GM19452 (cell line): ENCODE measurements at regions not wholly inside any gene's neighbourhood (a gene's known extent, or its start where the extent isn't known, plus 50 kb on each side); places are given as distances from the start of the nearest gene placed in this dataset.

Experiments
- ATAC-seq: cut with Tn5 transposase; IDR thresholded peaks from one replicate; pipeline ENCODE4 v1.9.1; 2021; ENCODE audit not compliant: unreplicated experiment

- ATAC-seq, result no peak
These were observed 328.1 kb downstream of the SMAD2 start for GRCh38 chr18:47602273-47602897.

- no peak for ATAC-seq
These were observed 328.7 kb downstream of the SMAD2 start for GRCh38 chr18:47601581-47602272.

- ATAC-seq, result no peak
These were observed 334.5 kb downstream of the SMAD2 start for GRCh38 chr18:47595831-47596501.

DNA sequence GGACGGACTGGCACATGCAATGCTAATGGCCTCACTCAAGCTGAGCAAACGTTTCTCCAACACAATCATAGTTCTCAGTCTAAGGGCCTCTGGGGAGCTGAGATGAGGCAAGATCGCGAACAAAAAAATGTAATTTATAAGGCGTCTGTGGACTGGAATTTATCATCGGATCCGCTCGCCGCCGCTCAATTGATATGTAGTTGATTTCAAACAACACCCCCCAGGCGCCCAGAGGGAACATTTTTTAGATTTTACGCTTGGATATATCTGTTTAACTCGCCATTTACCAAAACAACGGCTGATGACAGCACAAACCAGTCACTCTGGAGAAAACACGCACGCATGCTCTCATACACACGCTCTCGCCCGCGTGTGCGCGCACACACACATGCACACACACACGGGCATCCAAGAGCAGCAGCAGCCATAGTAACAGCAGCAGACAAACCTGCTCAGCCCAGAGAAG, 335.8 kb downstream of the SMAD2 start:
- ATAC-seq, result no peak

- no peak for ATAC-seq
These were observed 336.6 kb downstream of the SMAD2 start for GRCh38 chr18:47593744-47594472.

DNA sequence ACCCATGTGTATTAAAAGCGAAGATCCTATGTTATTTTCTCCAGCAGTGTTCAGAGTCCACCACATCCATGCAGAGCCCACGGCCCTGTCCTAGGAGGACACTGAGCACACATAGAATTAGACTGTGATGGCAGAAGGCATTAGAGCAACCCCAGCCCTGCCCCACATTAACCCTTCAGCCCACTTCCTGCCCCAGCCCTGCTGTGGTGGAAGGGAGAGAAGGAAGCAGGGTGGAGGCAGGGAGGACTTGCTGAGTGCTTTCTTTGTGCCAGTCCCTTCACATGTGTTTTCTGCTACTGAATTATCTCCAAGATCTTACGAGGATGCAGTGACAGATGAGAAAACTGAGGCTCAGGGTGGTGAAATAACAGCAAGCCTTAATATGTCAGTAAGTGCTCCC, 339.0 kb downstream of the SMAD2 start:
- ATAC-seq, result no peak

DNA sequence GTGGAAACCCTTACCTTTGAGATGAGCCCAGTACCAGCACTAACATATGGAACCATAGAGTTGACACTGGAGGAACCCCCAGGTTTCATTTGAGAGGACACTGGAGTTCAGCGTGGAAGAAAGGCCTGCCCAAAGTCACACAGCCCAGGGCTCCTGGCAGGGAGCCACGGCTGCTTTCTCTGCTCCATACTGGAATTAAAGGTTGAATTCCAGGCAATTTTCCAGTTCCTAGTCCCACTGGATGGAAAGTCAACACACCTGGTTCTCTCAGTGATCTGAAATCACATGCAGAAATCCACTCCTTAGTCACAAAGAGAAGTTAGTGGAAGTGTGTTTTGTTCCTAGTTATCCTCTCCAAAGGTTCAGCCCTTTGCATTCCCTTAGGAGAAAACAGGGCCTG, 336.1 kb upstream of the SKOR2 start:
- ATAC-seq, result no peak

GRCh38 chr18:47586418-47587070, 335.1 kb upstream of the SKOR2 start:
- ATAC-seq, result no peak

- no peak for ATAC-seq
These were observed 334.5 kb upstream of the SKOR2 start for GRCh38 chr18:47585914-47586313.

GRCh38 chr18:47585136-47585535, 333.7 kb upstream of the SKOR2 start:
- no peak for ATAC-seq

DNA sequence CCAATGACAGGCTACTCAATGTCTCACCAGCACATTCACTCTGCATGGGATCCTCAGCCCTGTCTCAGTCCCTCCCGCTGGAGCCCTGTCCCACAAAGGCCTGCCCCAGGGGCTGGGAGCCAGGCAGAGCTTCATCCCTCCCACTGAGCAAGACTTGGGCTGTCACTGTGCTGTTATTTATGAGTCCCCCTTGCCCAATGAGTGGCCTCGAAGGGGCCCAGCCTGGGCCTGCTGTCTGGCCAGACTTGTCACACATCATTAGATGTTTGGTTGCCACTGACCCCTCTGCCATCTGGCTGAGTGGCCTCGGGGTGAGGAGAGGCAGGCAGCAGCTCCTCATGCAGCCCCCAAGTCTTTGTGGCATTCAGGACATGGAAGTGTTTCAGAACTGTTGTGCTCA, 330.6 kb upstream of the SKOR2 start:
- no peak for ATAC-seq

DNA sequence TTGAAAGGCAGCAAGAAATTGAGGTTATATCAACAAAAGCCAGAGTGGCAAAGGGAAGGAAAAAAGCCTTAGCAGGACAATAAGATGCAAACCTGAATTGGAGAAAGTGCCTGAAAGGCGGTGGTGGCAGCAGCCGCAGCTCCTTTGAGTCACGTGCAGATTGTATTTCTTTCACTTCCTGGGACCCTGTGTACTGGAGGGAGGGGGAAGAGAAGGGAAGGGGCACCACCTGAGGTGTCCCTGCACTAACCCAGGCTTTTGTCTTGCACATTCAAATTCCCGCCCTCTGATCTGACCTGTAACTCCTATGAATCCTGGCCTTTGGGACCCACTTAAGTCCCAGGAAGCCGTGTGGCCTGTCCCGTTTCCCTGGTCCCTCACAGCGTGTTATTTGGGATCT, 326.1 kb upstream of the SKOR2 start:
- no peak for ATAC-seq

DNA sequence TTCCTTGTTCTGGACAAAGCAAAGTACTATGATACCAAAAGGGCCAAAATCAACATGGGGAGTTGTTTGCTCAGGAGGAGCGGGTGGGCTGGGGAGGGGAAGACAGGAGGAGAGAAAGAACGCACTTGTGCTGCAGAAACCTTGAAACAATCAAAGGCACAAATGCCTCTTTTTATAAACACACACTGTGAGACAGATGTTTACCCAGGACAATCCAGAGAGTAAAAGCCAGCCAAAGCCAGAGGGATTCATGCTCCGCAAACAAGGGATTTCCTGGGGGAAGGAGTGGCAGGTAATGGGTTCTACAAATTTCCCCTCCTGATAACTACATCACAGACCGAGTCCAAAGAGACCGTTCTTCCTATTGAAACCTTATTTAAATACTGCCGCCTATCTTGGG, 323.5 kb upstream of the SKOR2 start:
- no peak for ATAC-seq

DNA sequence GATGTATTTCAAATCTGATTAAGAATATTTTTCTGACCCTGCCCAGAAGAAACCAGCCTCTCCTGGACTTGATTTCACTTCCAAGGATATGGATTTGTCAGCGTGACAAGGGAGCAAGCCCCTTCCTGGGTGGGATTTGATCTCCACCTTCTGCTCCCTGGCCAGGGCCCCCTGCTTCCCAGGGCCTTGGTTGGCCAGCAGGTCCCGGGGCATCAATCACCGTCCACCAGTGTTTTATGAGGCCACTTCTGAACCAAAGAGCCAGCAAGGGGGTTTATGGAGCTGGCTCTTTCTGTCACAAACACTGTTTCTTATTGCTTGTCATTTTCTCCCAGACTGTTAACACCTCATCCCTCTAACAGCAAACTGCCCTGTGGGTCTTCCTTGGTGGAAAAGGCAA, 320.5 kb upstream of the SKOR2 start:
- no peak for ATAC-seq

DNA sequence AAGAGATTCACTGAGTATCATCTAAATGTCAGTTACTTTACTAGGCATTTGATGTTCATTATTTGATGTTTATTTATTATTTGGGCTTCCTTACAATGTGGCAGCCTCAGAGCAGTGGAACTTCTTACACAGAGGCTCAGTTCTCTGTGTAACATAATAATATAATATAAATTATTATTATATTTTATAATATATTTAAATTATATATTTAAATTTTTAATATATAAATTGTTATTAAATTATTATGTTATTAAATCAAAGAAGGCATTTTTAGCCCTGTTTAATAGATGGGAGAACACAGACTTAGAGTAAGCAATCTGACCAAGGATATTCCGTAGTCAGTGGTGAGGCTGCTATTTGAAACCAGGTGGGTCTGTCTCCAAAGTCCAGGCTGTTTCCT, 315.3 kb upstream of the SKOR2 start:
- no peak for ATAC-seq

DNA sequence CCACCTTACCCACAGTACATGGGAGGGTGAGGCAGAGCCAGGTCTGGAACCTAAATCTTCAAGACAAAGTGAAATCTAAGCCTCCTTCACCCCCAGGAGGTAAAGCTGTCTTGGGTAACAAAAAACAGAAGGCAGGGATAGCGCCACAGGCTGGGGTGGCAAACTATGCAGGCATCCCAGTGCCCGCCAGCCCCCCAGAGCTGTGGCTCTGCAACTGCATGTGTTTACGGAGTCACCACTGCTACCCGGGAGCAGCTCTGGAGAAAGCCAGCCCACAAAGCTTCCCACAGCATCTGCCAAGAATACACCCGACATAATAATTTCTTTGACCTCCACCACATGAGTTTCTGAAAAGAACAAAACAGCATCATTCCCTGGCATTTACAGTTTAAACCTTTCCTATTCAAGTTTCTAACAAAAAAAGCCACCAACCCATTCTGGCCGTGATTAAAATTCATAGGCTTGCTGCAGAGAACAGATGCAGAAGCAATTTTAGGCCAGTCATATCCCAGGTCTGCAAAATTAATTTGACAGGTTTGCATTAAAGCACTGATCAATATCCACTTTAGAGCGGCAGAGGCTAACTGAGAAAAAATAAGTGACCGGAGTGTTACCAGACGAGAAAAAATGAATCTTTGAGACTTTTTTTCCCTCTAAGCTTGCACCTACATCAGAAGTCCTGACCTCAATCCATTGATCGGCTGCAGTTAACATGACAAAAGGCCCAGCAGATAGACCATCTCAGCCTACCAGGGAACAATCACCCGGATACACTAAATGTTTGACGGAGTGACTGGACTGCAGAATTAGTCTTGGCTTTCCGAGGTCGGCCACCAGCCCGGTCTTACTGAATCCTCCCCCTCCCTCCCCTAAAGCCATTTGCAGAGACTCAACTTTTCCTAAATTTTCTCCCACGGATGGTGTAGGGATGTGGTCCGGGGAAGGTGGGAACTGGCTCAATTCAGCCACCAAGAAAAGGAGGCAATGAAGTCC, 309.6 kb upstream of the SKOR2 start:
- no peak for ATAC-seq

- peak; percentile 96 for ATAC-seq
These were observed 306.8 kb upstream of the SKOR2 start for GRCh38 chr18:47558110-47558750.

- ATAC-seq, result no peak
These were observed 305.7 kb upstream of the SKOR2 start for GRCh38 chr18:47557160-47557559.

DNA sequence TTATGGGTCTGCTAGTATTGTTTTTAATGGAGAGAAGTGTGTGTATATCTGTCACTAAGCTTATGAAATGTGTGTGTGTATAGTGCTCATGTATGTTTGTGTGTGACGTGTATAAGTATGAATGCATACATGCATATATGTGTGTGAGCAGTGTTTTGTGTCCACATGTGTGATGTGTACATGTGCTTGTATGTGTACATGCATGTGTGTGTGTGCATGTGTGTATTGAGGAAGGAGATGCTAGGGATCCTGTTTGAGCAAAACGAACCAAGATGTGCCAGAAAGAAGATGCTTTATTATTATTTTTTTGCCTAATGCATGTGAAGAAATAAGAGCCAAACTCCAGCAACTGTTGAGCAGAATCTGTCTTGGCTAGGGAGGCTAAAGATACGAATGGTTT, 301.3 kb upstream of the SKOR2 start:
- no peak for ATAC-seq
